GM18505 (cell line): ENCODE measurements at regions not wholly inside any gene's neighbourhood (a gene's known extent, or its start where the extent isn't known, plus 50 kb on each side); places are given as distances from the start of the nearest gene placed in this dataset.

ENCODE experiments used
- ATAC-seq: cut with Tn5 transposase; IDR thresholded peaks from one replicate; pipeline ENCODE4 v1.9.1; 2021; ENCODE audit not compliant: unreplicated experiment
- POLR2A ChIP-seq: IDR thresholded peaks from 4 replicates; pipeline ENCODE4 v1.6.1; 2011; ENCODE audit warnings: borderline replicate concordance; ENCODE audit not compliant: insufficient read depth, insufficient read length; ENCODE audit errors: extremely low read depth

- no peak for TF ChIP-seq POLR2A
- no peak for ATAC-seq
These were observed 55.6 kb upstream of the DLGAP1 start for GRCh38 chr18:4510711-4511110.

- no peak for ATAC-seq
- TF ChIP-seq POLR2A: no peak
These were observed 55.1 kb upstream of the DLGAP1 start for GRCh38 chr18:4510160-4510559.
